HL-60 (cell line): ENCODE measurements at regions not wholly inside any gene's neighbourhood (a gene's known extent, or its start where the extent isn't known, plus 50 kb on each side); places are given as distances from the start of the nearest gene placed in this dataset.

Source experiments
- DNase-seq, 2 experiments: peaks; one replicate each; pipeline ENCODE4 v3.0.0-alpha.2; 2010 to 2020; ENCODE audit warnings: low read depth in 1 of 2, low spot score in 1 of 2
- H3K27ac ChIP-seq: fragments of 250-450 bp; sonication (Bioruptor Pico); replicated peaks from 2 replicates; pipeline ENCODE4 v1.5.1; 2020; ENCODE audit warnings: mild to moderate bottlenecking, moderate library complexity
- H3K27me3 ChIP-seq: fragments of 250-450 bp; sonication (Bioruptor Pico); 2 replicates; pipeline ENCODE4 v1.5.1; 2021; ENCODE audit warnings: mild to moderate bottlenecking, moderate library complexity; ENCODE audit not compliant: insufficient read depth, poor library complexity, severe bottlenecking
- H3K4me3 ChIP-seq: replicated peaks from 2 replicates; pipeline ENCODE4 v1.5.1; 2011; ENCODE audit warnings: mild to moderate bottlenecking, control low read depth, low read length; ENCODE audit not compliant: insufficient read depth
- GABPA ChIP-seq: IDR thresholded peaks from 2 replicates; pipeline ENCODE4 v1.6.1; 2012; ENCODE audit warnings: low read depth
- POLR2AphosphoS5 ChIP-seq: IDR thresholded peaks from 2 replicates; pipeline ENCODE4 v1.6.1; 2012; ENCODE audit warnings: low read depth
- SPI1 ChIP-seq: IDR thresholded peaks from 2 replicates; pipeline ENCODE4 v1.6.1; 2012; ENCODE audit warnings: low read depth, mild to moderate bottlenecking, borderline replicate concordance
- TF ChIP-seq, protein P1 (sequence below): IDR thresholded peaks from one replicate; pipeline ENCODE4 v1.5.1; 2011; ENCODE audit warnings: low read length, control low read depth, inconsistent platforms; ENCODE audit not compliant: insufficient read depth
- TF ChIP-seq, protein P2 (sequence below): IDR thresholded peaks from 2 replicates; pipeline ENCODE4 v1.6.1; 2012; ENCODE audit warnings: low read depth; ENCODE audit not compliant: insufficient replicate concordance

DNA sequence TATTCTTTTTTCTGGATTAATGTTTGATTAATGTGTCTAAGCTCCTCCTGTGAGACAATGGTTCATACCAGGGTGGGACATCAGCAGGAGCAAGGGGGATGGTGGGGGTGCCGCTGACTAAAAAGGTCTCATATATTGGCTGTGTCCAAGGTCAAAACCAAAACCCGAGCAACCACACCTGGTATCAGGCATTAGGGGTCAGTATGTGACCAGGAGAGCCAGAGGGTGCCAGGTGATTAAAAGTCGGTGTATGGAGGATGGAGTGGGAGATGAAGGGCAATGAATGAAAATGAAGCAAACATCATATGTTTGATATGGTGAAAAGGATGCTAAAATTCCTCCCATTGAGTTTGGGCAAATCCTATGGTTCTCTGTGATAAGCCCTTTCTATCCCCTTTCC lies 118.0 kb downstream of the MIAT start:
- no peak overlapping the region for H3K4me3 ChIP-seq
- no peaks in the 10 kb centered on the region for H3K27me3 ChIP-seq
- no peak for DNase-seq
- no peak for TF ChIP-seq SPI1
- H3K27ac ChIP-seq: no peak overlapping the region

DNA sequence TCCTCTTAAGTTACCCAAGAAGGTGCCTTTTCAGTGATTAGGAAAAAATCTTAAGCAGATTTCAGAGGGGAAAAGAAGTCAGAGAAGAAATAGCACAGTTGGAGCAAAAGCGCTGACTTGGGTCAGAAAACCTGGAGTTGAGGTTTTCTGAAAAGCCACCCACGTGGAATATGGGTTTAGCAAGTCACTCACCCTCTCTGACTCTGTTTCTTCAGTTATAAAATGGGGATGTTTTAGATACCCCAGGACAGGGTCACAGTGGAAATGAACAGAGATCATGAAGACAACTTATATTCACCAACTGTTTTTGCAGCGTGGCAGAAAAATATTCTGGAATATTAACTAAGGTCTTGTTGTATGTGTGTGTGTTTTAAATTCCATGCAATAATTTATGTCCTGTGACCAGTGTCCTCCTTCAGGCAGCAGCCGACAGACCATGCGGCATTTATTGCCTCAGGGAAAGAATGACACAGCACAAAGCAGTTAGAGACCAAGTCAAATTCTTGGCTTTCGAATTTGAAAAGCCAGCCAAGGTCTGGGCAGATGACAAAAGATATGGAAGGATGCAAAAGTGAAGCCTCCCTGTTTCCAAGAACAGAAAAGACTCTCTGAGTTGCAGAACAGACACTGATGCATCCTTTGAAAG lies 119.9 kb downstream of the MIAT start:
- TF ChIP-seq POLR2AphosphoS5 (no peak), SPI1 (no peak), GABPA (no peak)
- TF ChIP-seq, protein P1, sequence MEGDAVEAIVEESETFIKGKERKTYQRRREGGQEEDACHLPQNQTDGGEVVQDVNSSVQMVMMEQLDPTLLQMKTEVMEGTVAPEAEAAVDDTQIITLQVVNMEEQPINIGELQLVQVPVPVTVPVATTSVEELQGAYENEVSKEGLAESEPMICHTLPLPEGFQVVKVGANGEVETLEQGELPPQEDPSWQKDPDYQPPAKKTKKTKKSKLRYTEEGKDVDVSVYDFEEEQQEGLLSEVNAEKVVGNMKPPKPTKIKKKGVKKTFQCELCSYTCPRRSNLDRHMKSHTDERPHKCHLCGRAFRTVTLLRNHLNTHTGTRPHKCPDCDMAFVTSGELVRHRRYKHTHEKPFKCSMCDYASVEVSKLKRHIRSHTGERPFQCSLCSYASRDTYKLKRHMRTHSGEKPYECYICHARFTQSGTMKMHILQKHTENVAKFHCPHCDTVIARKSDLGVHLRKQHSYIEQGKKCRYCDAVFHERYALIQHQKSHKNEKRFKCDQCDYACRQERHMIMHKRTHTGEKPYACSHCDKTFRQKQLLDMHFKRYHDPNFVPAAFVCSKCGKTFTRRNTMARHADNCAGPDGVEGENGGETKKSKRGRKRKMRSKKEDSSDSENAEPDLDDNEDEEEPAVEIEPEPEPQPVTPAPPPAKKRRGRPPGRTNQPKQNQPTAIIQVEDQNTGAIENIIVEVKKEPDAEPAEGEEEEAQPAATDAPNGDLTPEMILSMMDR: no peak
- TF ChIP-seq, protein P2, sequence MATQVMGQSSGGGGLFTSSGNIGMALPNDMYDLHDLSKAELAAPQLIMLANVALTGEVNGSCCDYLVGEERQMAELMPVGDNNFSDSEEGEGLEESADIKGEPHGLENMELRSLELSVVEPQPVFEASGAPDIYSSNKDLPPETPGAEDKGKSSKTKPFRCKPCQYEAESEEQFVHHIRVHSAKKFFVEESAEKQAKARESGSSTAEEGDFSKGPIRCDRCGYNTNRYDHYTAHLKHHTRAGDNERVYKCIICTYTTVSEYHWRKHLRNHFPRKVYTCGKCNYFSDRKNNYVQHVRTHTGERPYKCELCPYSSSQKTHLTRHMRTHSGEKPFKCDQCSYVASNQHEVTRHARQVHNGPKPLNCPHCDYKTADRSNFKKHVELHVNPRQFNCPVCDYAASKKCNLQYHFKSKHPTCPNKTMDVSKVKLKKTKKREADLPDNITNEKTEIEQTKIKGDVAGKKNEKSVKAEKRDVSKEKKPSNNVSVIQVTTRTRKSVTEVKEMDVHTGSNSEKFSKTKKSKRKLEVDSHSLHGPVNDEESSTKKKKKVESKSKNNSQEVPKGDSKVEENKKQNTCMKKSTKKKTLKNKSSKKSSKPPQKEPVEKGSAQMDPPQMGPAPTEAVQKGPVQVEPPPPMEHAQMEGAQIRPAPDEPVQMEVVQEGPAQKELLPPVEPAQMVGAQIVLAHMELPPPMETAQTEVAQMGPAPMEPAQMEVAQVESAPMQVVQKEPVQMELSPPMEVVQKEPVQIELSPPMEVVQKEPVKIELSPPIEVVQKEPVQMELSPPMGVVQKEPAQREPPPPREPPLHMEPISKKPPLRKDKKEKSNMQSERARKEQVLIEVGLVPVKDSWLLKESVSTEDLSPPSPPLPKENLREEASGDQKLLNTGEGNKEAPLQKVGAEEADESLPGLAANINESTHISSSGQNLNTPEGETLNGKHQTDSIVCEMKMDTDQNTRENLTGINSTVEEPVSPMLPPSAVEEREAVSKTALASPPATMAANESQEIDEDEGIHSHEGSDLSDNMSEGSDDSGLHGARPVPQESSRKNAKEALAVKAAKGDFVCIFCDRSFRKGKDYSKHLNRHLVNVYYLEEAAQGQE: no peak
- H3K27me3 ChIP-seq: no peaks in the 10 kb centered on the region
- no peak overlapping the region for H3K4me3 ChIP-seq
- H3K27ac ChIP-seq: no peak overlapping the region
- no peak for DNase-seq

DNA sequence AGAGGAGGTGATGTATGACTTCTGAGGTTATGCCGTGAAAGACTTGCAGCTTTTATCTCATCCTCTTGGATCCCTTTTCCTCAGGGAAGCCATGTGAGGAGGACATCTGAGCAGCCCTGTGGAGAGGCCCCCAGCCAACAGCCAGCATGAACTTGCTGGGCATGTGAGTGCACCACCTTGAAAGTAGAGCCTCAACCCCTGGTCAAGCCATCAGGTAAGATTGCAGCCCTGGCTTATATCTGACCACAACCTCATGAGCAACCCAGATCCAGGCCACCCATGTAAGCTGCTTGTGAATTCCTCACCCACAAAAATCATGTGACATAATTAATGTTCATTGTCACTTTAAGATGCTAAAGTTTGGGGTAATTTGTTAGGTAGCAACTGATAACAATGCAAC lies 121.0 kb downstream of the MIAT start:
- no peak for TF ChIP-seq GABPA
- TF ChIP-seq SPI1: no peak
- TF ChIP-seq, protein P2: no peak
- TF ChIP-seq POLR2AphosphoS5: no peak
- TF ChIP-seq, protein P1: no peak
- Histone ChIP-seq H3K4me3 (no peak overlapping the region), H3K27ac (no peak overlapping the region), H3K27me3 (no peaks in the 10 kb centered on the region)
- no peak for DNase-seq

DNA sequence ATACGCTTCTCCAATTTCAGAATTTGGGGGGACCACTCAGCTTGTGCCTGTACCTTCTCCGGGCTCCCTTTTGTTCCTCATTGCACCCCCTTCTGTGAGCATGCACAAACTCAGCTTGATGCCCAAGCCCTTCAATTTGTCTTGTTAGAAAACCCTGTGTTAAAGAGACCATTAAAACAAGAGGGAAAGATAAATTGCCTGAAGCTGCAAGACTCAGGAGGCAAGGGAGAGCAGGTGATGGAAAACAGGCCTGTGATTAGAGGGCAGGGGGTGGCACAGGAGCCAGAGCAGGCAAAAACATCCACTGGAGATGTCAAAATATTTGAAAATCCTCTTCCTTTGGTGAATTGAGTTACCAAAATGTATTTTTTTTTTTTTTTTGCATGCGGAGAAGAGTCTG lies 121.7 kb downstream of the MIAT start:
- TF ChIP-seq, protein P2: no peak
- TF ChIP-seq, protein P1: no peak
- TF ChIP-seq SPI1: no peak
- TF ChIP-seq GABPA: no peak
- no peak for TF ChIP-seq POLR2AphosphoS5
- no peaks in the 10 kb centered on the region for H3K27me3 ChIP-seq
- H3K4me3 ChIP-seq: no peak overlapping the region

More for the DNA sequence above, 121.7 kb downstream of the MIAT start:
- no peak overlapping the region for H3K27ac ChIP-seq
- no peak for DNase-seq
